Ascending aorta (tissue), 2 donors: ENCODE measurements at regions not wholly inside any gene's neighbourhood (a gene's known extent, or its start where the extent isn't known, plus 50 kb on each side); places are given as distances from the start of the nearest gene placed in this dataset.

ENCODE experiments used
- DNase-seq, 2 donors: peaks; one replicate each; pipeline ENCODE4 v3.0.0-alpha.2; 2019; ENCODE audit warnings: low spot score in 2 of 2
- H3K27ac ChIP-seq, 2 donors: fragments of 200-600 bp; sonication (generic); one replicate each; pipeline ENCODE4 v1.5.1; 2016 to 2017; ENCODE audit warnings: mild to moderate bottlenecking in 1 of 2
- H3K27me3 ChIP-seq: fragments of 200-600 bp; sonication (generic); one replicate; pipeline ENCODE4 v1.5.1; 2017
- H3K36me3 ChIP-seq, 2 donors: fragments of 200-600 bp; sonication (generic); one replicate each; pipeline ENCODE4 v1.5.1; 2016
- H3K4me1 ChIP-seq, 2 donors: fragments of 200-600 bp; sonication (generic); one replicate each; pipeline ENCODE4 v1.5.1; 2016 to 2017; ENCODE audit warnings: mild to moderate bottlenecking in 1 of 2
- H3K4me3 ChIP-seq, 2 donors: fragments of 200-600 bp; sonication (generic); one replicate each; pipeline ENCODE4 v1.5.1; 2016 to 2017; ENCODE audit warnings: mild to moderate bottlenecking in 1 of 2
- H3K9me3 ChIP-seq, 2 donors: fragments of 200-600 bp; sonication (generic); one replicate each; pipeline ENCODE4 v1.5.1; 2016
- intact Hi-C: fragments of 100-400 bp; cut with DNase I; formaldehyde crosslinking; loops from one replicate; pipeline ENCODE4 v1.15.1; 2023
- TF ChIP-seq, protein P1 (sequence below), 3 experiments: fragments of 200-600 bp in 2 of 3; fragments of 450-650 bp in 1 of 3; sonication (generic) in 2 of 3; IDR thresholded peaks; one replicate each; pipeline ENCODE4 v1.5.1; 2016 to 2019; ENCODE audit warnings: antibody characterized with exemption in 3 of 3, mild to moderate bottlenecking in 1 of 3, moderate library complexity in 1 of 3

DNA sequence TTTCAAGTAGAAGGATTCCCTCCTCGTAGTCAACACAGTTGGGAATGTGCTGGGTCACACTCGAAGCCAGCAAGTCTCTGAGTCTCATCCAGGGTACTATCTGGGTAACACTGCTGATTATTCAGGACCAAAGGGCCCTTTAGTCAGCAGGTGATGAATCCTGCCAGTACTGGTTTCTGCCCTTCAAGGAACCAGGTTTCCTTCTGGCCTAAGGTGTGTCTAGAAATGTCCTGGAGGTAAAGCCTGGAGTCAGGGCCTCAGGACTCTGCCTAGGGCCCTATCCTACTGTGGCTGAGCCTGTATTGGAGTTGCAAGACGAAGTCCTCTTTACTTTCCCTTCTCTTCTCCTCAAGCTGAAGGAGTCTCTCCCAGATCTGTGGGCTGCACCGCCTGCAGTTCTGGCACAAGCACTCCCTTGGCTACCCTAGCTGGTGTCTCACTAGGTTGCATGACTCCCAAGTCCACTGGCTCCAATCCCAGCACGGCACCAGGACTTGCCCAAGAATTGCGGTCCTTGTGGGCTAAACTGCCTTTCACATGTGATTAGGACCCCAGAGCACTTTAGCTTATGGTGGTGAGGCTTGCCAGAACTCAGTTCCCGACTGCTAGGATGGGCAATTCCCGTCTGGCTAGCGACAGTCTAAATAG is 193.7 kb upstream of the PDE3A start:
- Histone ChIP-seq H3K4me1 (no peaks in the 10 kb centered on the region), H3K4me3 (no peak overlapping the region), H3K27ac (no peak overlapping the region), H3K9me3 (no peaks in the 10 kb centered on the region), H3K36me3 (no peaks in the 10 kb centered on the region), H3K27me3 (no peaks in the 10 kb centered on the region)
- intact Hi-C loops, result no loop called here
- DNase-seq, result no peak
- TF ChIP-seq, protein P1, sequence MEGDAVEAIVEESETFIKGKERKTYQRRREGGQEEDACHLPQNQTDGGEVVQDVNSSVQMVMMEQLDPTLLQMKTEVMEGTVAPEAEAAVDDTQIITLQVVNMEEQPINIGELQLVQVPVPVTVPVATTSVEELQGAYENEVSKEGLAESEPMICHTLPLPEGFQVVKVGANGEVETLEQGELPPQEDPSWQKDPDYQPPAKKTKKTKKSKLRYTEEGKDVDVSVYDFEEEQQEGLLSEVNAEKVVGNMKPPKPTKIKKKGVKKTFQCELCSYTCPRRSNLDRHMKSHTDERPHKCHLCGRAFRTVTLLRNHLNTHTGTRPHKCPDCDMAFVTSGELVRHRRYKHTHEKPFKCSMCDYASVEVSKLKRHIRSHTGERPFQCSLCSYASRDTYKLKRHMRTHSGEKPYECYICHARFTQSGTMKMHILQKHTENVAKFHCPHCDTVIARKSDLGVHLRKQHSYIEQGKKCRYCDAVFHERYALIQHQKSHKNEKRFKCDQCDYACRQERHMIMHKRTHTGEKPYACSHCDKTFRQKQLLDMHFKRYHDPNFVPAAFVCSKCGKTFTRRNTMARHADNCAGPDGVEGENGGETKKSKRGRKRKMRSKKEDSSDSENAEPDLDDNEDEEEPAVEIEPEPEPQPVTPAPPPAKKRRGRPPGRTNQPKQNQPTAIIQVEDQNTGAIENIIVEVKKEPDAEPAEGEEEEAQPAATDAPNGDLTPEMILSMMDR (IDR thresholded peaks at IDR 0.05), result no peak

GRCh38 chr12:20175704-20176388 is 192.5 kb upstream of the PDE3A start:
- no peak overlapping the region for H3K27ac ChIP-seq
- no peak overlapping the region for H3K4me3 ChIP-seq
- TF ChIP-seq, protein P1 (IDR thresholded peaks at IDR 0.05), result no peak
- no peaks in the 10 kb centered on the region for H3K4me1 ChIP-seq
- H3K36me3 ChIP-seq, result no peaks in the 10 kb centered on the region
- no peak for DNase-seq
- no peaks in the 10 kb centered on the region for H3K9me3 ChIP-seq
- intact Hi-C loops, result no loop called here
- no peaks in the 10 kb centered on the region for H3K27me3 ChIP-seq

GRCh38 chr12:20181416-20182180 is 186.7 kb upstream of the PDE3A start:
- Histone ChIP-seq H3K27me3 (no peaks in the 10 kb centered on the region), H3K36me3 (no peaks in the 10 kb centered on the region), H3K27ac (no peak overlapping the region), H3K4me1 (peaks cover 3 to 4% of the 10 kb centered on the region in 2 donors), H3K4me3 (no peak overlapping the region), H3K9me3 (no peaks in the 10 kb centered on the region)
- no peak for DNase-seq
- TF ChIP-seq, protein P1 (IDR thresholded peaks at IDR 0.05), result no peak
- intact Hi-C loops, result loop anchor here (10.0 kb wide), 1 partner anchor 267 kb away; no protein-coding TSS in a partner anchor

DNA sequence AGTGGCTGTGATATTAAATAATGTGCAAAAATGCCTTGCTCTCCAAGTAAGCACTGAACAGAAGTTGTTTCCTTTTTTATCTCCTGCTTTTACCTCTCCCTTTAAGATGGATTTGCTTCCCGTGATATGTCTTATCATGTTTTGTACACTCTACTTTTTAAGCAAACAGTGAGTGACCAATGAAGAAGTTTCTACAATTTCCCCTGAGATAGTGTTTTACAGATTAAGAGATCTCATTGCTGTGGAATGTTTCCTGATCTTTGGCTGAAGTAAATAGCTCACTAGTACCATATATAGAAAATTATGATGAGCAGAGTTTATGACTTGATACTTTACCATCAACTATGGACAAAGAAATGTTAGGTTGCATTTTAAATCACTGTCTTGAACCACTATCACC is 184.8 kb upstream of the PDE3A start:
- Histone ChIP-seq H3K36me3 (no peaks in the 10 kb centered on the region), H3K9me3 (no peaks in the 10 kb centered on the region), H3K27me3 (no peaks in the 10 kb centered on the region), H3K4me1 (peaks cover 3 to 7% of the 10 kb centered on the region in 2 donors), H3K27ac (no peak overlapping the region), H3K4me3 (no peak overlapping the region)
- TF ChIP-seq, protein P1 (IDR thresholded peaks at IDR 0.05), result no peak
- no peak for DNase-seq
- intact Hi-C loops, result loop anchor here (10.0 kb wide), 1 partner anchor 269 kb away; no protein-coding TSS in a partner anchor

DNA sequence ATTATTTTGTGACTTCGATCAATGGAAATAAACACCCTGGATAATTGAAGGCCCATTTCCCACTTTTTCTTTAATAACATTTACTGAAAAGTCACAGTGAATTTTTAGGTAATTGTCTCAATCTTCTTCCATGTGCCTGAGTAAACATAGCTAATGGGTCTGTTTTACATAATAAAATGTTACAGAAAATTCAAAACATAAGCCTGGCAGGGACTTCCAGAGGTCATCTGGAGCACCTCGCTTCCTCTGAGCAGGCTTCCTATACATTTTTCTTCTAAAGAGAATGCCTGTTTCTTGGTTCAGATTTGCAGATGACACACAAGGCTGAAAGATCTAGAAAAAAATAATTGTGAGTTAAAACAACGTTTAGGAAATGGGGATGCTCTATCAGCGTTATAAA is 183.8 kb upstream of the PDE3A start:
- intact Hi-C loops, result loop anchor here (10.0 kb wide), 1 partner anchor 270 kb away; no protein-coding TSS in a partner anchor
- Histone ChIP-seq H3K27ac (no peak overlapping the region), H3K4me1 (peaks cover 3 to 7% of the 10 kb centered on the region in 2 donors), H3K36me3 (no peaks in the 10 kb centered on the region), H3K4me3 (no peak overlapping the region), H3K27me3 (no peaks in the 10 kb centered on the region), H3K9me3 (no peaks in the 10 kb centered on the region)
- DNase-seq, result no peak
- TF ChIP-seq, protein P1 (IDR thresholded peaks at IDR 0.05), result no peak
